ENCODE measurements at regions not wholly inside any gene's neighbourhood (a gene's known extent, or its start where the extent isn't known, plus 50 kb on each side); places are given as distances from the start of the nearest gene placed in this dataset.

- H3K4me2 ChIP-seq = peak overlapping the region in 10 of 11 experiments; percentile 2 to 41 (median 26); a peak in 10 of 22 replicates
- no peak for TF ChIP-seq Cebpa-rat (IDR thresholded peaks at IDR 0.05)
- H3K27me3 ChIP-seq = no peaks in the 10 kb centered on the region
- no peaks in the 10 kb centered on the region for H3K9me3 ChIP-seq (replicated peaks in 1 of 11)
- no peaks in the 10 kb centered on the region for H3K36me3 ChIP-seq
- H4K20me1 ChIP-seq = peaks cover 0 to 4% (median 0%) of the 10 kb centered on the region in 11 experiments; a peak in 1 of 22 replicates
- H3K4me1 ChIP-seq = peaks cover 0 to 44% (median 12%) of the 10 kb centered on the region in 10 experiments; a peak in 14 of 20 replicates
- no peak overlapping the region for H3K4me3 ChIP-seq
- H3K9ac ChIP-seq = no peak overlapping the region
- H3K27ac ChIP-seq = no peak overlapping the region
Observed at GRCh38 chr2:48860380-48860779, 104.9 kb upstream of the LHCGR start.

- peaks cover 0 to 44% (median 12%) of the 10 kb centered on the region in 10 experiments; a peak in 14 of 20 replicates for H3K4me1 ChIP-seq
- H3K9me3 ChIP-seq (replicated peaks in 1 of 11) = no peaks in the 10 kb centered on the region
- H4K20me1 ChIP-seq = peaks cover 0 to 4% (median 0%) of the 10 kb centered on the region in 11 experiments; a peak in 1 of 22 replicates
- H3K4me2 ChIP-seq = peak overlapping the region in 5 of 11 experiments; percentile 13 to 75 (median 70); a peak in 10 of 22 replicates
- no peak overlapping the region for H3K4me3 ChIP-seq
- H3K27ac ChIP-seq = no peak overlapping the region
- no peaks in the 10 kb centered on the region for H3K36me3 ChIP-seq
- no peak overlapping the region for H3K9ac ChIP-seq
- no peak for TF ChIP-seq Cebpa-rat (IDR thresholded peaks at IDR 0.05)
- H3K27me3 ChIP-seq = no peaks in the 10 kb centered on the region
Observed at GRCh38 chr2:48856657-48857056, 101.1 kb upstream of the LHCGR start.

- H3K4me3 ChIP-seq = no peak overlapping the region
- no peak for TF ChIP-seq Cebpa-rat (IDR thresholded peaks at IDR 0.05)
- H3K9ac ChIP-seq = no peak overlapping the region
- H3K4me2 ChIP-seq = peak overlapping the region in 4 of 11 experiments; percentile 13 to 75 (median 72); a peak in 8 of 22 replicates
- no peaks in the 10 kb centered on the region for H3K36me3 ChIP-seq
- H3K9me3 ChIP-seq (replicated peaks in 1 of 11) = no peaks in the 10 kb centered on the region
- peaks cover 0 to 4% (median 0%) of the 10 kb centered on the region in 11 experiments; a peak in 1 of 22 replicates for H4K20me1 ChIP-seq
- peaks cover 0 to 44% (median 12%) of the 10 kb centered on the region in 10 experiments; a peak in 14 of 20 replicates for H3K4me1 ChIP-seq
- H3K27ac ChIP-seq = no peak overlapping the region
- no peaks in the 10 kb centered on the region for H3K27me3 ChIP-seq
Observed at GRCh38 chr2:48856144-48856543, 100.6 kb upstream of the LHCGR start.

DNA sequence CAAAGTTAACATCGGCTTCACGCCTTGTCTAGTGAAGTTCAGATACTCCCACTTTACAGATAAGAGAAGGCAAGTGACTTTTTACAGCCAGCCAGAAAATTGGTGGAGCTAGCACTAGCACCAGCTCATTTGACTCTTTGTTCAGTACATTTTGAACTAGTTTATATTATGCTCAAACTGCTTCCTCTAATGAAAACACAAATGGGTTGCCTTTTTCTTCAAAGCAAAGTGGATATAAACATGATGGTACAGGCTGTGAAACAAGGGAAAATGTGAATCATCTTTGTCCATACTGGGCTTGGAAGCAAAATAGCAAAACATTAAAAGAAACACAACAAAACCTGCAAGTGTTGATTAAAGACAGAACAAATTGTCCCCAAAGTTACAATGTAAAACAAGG is 99.6 kb upstream of the LHCGR start:
- no peaks in the 10 kb centered on the region for H3K36me3 ChIP-seq
- TF ChIP-seq Cebpa-rat (IDR thresholded peaks at IDR 0.05) = no peak
- no peak overlapping the region for H3K27ac ChIP-seq
- H3K9ac ChIP-seq = no peak overlapping the region
- H3K4me2 ChIP-seq = no peak overlapping the region
- no peak overlapping the region for H3K4me3 ChIP-seq
- H3K27me3 ChIP-seq = no peaks in the 10 kb centered on the region
- peaks cover 0 to 4% (median 0%) of the 10 kb centered on the region in 11 experiments; a peak in 1 of 22 replicates for H4K20me1 ChIP-seq
- H3K4me1 ChIP-seq = peaks cover 0 to 38% (median 12%) of the 10 kb centered on the region in 10 experiments; a peak in 13 of 20 replicates
- H3K9me3 ChIP-seq (replicated peaks in 1 of 11) = no peaks in the 10 kb centered on the region

GRCh38 chr2:48854681-48855080 is 99.2 kb upstream of the LHCGR start:
- Histone ChIP-seq H3K36me3 (no peaks in the 10 kb centered on the region), H4K20me1 (peaks cover 0 to 4% (median 0%) of the 10 kb centered on the region in 11 experiments; a peak in 1 of 22 replicates), H3K27me3 (no peaks in the 10 kb centered on the region), H3K9me3 (replicated peaks in 1 of 11) (no peaks in the 10 kb centered on the region), H3K4me3 (no peak overlapping the region), H3K9ac (no peak overlapping the region), H3K27ac (no peak overlapping the region), H3K4me2 (no peak overlapping the region), H3K4me1 (peaks cover 0 to 38% (median 11%) of the 10 kb centered on the region in 10 experiments; a peak in 12 of 20 replicates)
- no peak for TF ChIP-seq Cebpa-rat (IDR thresholded peaks at IDR 0.05)

- Histone ChIP-seq H3K4me2 (no peak overlapping the region), H3K4me3 (no peak overlapping the region), H3K36me3 (no peaks in the 10 kb centered on the region), H3K27me3 (no peaks in the 10 kb centered on the region), H3K9ac (no peak overlapping the region), H3K27ac (no peak overlapping the region), H3K4me1 (peaks cover 0 to 24% (median 11%) of the 10 kb centered on the region in 10 experiments; a peak in 12 of 20 replicates), H3K9me3 (replicated peaks in 1 of 11) (no peaks in the 10 kb centered on the region), H4K20me1 (peaks cover 0 to 4% (median 0%) of the 10 kb centered on the region in 11 experiments; a peak in 1 of 22 replicates)
- no peak for TF ChIP-seq Cebpa-rat (IDR thresholded peaks at IDR 0.05)
Observed at GRCh38 chr2:48852938-48853337, 97.4 kb upstream of the LHCGR start.

DNA sequence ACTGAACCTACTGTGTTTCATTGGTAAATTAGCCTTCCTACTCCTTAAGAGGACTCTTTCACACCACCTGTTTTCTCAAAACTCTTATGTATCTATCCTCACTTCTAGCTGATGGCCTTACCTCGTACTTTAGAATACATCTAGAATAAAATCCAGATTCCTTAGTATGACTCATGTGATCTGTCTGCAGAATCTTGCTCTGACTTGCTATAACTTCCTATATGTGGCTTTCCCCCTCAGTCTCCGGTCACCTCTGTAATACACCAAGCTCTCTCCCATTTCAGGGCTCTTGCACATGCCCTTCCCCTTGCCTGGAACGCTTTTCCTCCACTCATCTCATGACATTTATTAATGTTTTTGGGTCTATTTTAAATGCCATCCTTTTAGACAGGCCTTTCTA is 95.6 kb upstream of the LHCGR start:
- no peak for TF ChIP-seq Cebpa-rat (IDR thresholded peaks at IDR 0.05)
- Histone ChIP-seq H3K27ac (no peak overlapping the region), H3K4me3 (no peak overlapping the region), H3K9ac (no peak overlapping the region), H3K4me2 (no peak overlapping the region), H3K9me3 (replicated peaks in 1 of 11) (no peaks in the 10 kb centered on the region), H3K27me3 (no peaks in the 10 kb centered on the region), H3K4me1 (peaks cover 0 to 6% (median 0%) of the 10 kb centered on the region in 10 experiments; a peak in 5 of 20 replicates), H3K36me3 (no peaks in the 10 kb centered on the region), H4K20me1 (no peaks in the 10 kb centered on the region)

DNA sequence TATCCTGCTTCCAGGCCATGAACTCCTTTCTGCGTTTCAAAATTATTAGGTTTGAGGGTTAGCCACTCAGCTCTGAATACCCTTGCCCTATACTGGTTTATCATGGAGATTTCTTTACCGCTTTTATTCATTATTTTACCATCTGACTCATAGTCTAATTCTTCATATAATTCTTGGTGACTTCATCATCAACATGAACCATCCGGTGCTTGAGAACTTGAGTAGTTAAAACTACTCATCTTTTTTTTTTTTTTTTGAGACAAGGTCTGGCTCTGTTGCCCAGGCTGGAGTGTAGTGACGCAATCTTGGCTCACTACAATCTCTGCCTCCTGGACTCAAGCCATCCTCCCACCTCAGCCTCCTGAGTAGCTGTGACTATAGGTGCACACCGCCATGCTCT is 94.2 kb upstream of the LHCGR start:
- Histone ChIP-seq H3K36me3 (no peaks in the 10 kb centered on the region), H3K9ac (no peak overlapping the region), H3K4me2 (no peak overlapping the region), H3K4me1 (peaks cover 0 to 3% (median 0%) of the 10 kb centered on the region in 10 experiments; a peak in 3 of 20 replicates), H3K27me3 (no peaks in the 10 kb centered on the region), H3K9me3 (replicated peaks in 1 of 11) (no peaks in the 10 kb centered on the region), H3K4me3 (no peak overlapping the region), H4K20me1 (no peaks in the 10 kb centered on the region), H3K27ac (no peak overlapping the region)
- no peak for TF ChIP-seq Cebpa-rat (IDR thresholded peaks at IDR 0.05)

- Histone ChIP-seq H3K36me3 (no peaks in the 10 kb centered on the region), H3K9me3 (replicated peaks in 1 of 11) (peaks cover 0 to 11% (median 0%) of the 10 kb centered on the region in 11 experiments; a peak in 5 of 22 replicates), H3K9ac (no peak overlapping the region), H3K4me1 (peaks cover 0 to 11% (median 0%) of the 10 kb centered on the region in 10 experiments; a peak in 3 of 20 replicates), H3K4me2 (no peak overlapping the region), H3K27me3 (no peaks in the 10 kb centered on the region), H3K27ac (no peak overlapping the region), H3K4me3 (no peak overlapping the region), H4K20me1 (no peaks in the 10 kb centered on the region)
- no peak for TF ChIP-seq Cebpa-rat (IDR thresholded peaks at IDR 0.05)
Observed at GRCh38 chr2:48845684-48846083, 90.2 kb upstream of the LHCGR start.
